ENCODE measurements at regions not wholly inside any gene's neighbourhood (a gene's known extent, or its start where the extent isn't known, plus 50 kb on each side); places are given as distances from the start of the nearest gene placed in this dataset.
"Not testable (repeated sequence)": the region's sequence is repeated elsewhere in the genome, so short reads cannot be mapped to it uniquely, and the experiment has no call there.

- Histone ChIP-seq H3K4me1 (ENCODE audit: control insufficient read depth in 4 of 4, insufficient read depth in 4 of 4, low read length in 3 of 4) (peaks cover 0 to 20% (median 17%) of the 10 kb centered on the region in 4 donors), H3K27ac (ENCODE audit: low read depth in 1 of 2, low read length in 2 of 2) (no peak overlapping the region), H3K4me3 (ENCODE audit: low read depth in 1 of 3, low read length in 3 of 3) (no peak overlapping the region), H3K9ac (ENCODE audit: low read depth in 1 of 2, low read length in 2 of 2) (no peak overlapping the region), H3K27me3 (ENCODE audit: control insufficient read depth in 4 of 4, insufficient read depth in 4 of 4, low read length in 3 of 4) (no peaks in the 10 kb centered on the region), H3K9me3 (ENCODE audit: control insufficient read depth in 4 of 4, low read length in 3 of 4) (no peaks in the 10 kb centered on the region), H3K36me3 (ENCODE audit: control insufficient read depth in 4 of 4, insufficient read depth in 3 of 4, low read depth in 1 of 4, low read length in 3 of 4) (no peaks in the 10 kb centered on the region)
- no peak for TF ChIP-seq RXRA (IDR thresholded peaks at IDR 0.05)
- no peak for TF ChIP-seq REST (IDR thresholded peaks at IDR 0.05)
- no peak for TF ChIP-seq GABPA (IDR thresholded peaks at IDR 0.05 in 1 of 2, conservative IDR thresholded peaks at IDR 0.05 in 1 of 2)
- no peak for TF ChIP-seq YY1 (IDR thresholded peaks at IDR 0.05)
- TF ChIP-seq MAX (IDR thresholded peaks at IDR 0.05), result no peak
- TF ChIP-seq, protein P1, sequence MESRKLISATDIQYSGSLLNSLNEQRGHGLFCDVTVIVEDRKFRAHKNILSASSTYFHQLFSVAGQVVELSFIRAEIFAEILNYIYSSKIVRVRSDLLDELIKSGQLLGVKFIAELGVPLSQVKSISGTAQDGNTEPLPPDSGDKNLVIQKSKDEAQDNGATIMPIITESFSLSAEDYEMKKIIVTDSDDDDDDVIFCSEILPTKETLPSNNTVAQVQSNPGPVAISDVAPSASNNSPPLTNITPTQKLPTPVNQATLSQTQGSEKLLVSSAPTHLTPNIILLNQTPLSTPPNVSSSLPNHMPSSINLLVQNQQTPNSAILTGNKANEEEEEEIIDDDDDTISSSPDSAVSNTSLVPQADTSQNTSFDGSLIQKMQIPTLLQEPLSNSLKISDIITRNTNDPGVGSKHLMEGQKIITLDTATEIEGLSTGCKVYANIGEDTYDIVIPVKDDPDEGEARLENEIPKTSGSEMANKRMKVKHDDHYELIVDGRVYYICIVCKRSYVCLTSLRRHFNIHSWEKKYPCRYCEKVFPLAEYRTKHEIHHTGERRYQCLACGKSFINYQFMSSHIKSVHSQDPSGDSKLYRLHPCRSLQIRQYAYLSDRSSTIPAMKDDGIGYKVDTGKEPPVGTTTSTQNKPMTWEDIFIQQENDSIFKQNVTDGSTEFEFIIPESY (IDR thresholded peaks at IDR 0.05), result no peak
- no peak for TF ChIP-seq NR2F2 (IDR thresholded peaks at IDR 0.05)
- TF ChIP-seq EGR1 (IDR thresholded peaks at IDR 0.05; ENCODE audit: low read depth in 2 of 2), result no peak
- no peak for TF ChIP-seq FOXA1 (IDR thresholded peaks at IDR 0.05)
- TF ChIP-seq, protein P2, sequence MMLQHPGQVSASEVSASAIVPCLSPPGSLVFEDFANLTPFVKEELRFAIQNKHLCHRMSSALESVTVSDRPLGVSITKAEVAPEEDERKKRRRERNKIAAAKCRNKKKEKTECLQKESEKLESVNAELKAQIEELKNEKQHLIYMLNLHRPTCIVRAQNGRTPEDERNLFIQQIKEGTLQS (IDR thresholded peaks at IDR 0.05), result no peak
- TF ChIP-seq JUND (IDR thresholded peaks at IDR 0.05), result no peak
- no peak for TF ChIP-seq HNF4A (conservative IDR thresholded peaks at IDR 0.05)
- no peak for TF ChIP-seq SP1 (IDR thresholded peaks at IDR 0.05)
- TF ChIP-seq RAD21 (IDR thresholded peaks at IDR 0.05), result no peak
- no peak for TF ChIP-seq FOXA2 (IDR thresholded peaks at IDR 0.05)
- TF ChIP-seq TAF1 (conservative IDR thresholded peaks at IDR 0.05), result no peak
- TF ChIP-seq HNF4G (IDR thresholded peaks at IDR 0.05), result no peak
- TF ChIP-seq, protein P3, sequence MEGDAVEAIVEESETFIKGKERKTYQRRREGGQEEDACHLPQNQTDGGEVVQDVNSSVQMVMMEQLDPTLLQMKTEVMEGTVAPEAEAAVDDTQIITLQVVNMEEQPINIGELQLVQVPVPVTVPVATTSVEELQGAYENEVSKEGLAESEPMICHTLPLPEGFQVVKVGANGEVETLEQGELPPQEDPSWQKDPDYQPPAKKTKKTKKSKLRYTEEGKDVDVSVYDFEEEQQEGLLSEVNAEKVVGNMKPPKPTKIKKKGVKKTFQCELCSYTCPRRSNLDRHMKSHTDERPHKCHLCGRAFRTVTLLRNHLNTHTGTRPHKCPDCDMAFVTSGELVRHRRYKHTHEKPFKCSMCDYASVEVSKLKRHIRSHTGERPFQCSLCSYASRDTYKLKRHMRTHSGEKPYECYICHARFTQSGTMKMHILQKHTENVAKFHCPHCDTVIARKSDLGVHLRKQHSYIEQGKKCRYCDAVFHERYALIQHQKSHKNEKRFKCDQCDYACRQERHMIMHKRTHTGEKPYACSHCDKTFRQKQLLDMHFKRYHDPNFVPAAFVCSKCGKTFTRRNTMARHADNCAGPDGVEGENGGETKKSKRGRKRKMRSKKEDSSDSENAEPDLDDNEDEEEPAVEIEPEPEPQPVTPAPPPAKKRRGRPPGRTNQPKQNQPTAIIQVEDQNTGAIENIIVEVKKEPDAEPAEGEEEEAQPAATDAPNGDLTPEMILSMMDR (IDR thresholded peaks at IDR 0.05; ENCODE audit: low read depth, low read length, missing input control), result no peak
- 98% methylated on average over 3 of the region's 3 CpGs for WGBS
- DNase-seq (ENCODE audit: low spot score), result no peak
Observed at GRCh38 chr7:41436139-41436538, 266.8 kb downstream of the INHBA start.

DNA sequence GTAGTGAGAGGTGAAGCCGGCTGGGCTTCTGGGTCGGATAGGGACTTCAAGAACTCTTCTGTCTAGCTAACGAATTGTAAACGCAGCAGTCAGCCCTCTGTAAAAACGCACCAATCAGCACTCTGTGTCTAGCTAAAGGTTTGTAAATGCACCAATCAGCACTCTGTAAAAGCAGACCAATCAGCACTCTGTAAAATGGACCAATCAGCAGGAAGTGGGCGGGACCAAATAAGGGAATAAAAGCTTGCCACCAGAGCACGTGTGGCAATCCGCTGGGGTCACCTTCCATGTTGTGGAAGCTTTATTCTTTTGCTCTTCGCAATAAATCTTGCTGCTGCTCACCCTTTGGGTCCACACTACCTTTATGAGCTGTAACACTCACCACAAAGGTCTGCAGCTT, 267.9 kb downstream of the INHBA start:
- WGBS, result 85% methylated on average over 9 of the region's 9 CpGs
- not testable (repeated sequence) for H3K9ac ChIP-seq (ENCODE audit: low read depth in 1 of 2, low read length in 2 of 2); H3K4me3 ChIP-seq (ENCODE audit: low read depth in 1 of 3, low read length in 3 of 3); DNase-seq (ENCODE audit: low spot score); H3K27ac ChIP-seq (ENCODE audit: low read depth in 1 of 2, low read length in 2 of 2); H3K36me3 ChIP-seq (ENCODE audit: control insufficient read depth in 4 of 4, insufficient read depth in 3 of 4, low read depth in 1 of 4, low read length in 3 of 4); H3K27me3 ChIP-seq (ENCODE audit: control insufficient read depth in 4 of 4, insufficient read depth in 4 of 4, low read length in 3 of 4); H3K9me3 ChIP-seq (ENCODE audit: control insufficient read depth in 4 of 4, low read length in 3 of 4)
- H3K4me1 ChIP-seq (ENCODE audit: control insufficient read depth in 4 of 4, insufficient read depth in 4 of 4, low read length in 3 of 4), result peaks cover 0 to 20% (median 17%) of the 10 kb centered on the region in 4 donors

All from liver (tissue), 8 donors.